ENCODE measurements at regions not wholly inside any gene's neighbourhood (a gene's known extent, or its start where the extent isn't known, plus 50 kb on each side); places are given as distances from the start of the nearest gene placed in this dataset.

DNA sequence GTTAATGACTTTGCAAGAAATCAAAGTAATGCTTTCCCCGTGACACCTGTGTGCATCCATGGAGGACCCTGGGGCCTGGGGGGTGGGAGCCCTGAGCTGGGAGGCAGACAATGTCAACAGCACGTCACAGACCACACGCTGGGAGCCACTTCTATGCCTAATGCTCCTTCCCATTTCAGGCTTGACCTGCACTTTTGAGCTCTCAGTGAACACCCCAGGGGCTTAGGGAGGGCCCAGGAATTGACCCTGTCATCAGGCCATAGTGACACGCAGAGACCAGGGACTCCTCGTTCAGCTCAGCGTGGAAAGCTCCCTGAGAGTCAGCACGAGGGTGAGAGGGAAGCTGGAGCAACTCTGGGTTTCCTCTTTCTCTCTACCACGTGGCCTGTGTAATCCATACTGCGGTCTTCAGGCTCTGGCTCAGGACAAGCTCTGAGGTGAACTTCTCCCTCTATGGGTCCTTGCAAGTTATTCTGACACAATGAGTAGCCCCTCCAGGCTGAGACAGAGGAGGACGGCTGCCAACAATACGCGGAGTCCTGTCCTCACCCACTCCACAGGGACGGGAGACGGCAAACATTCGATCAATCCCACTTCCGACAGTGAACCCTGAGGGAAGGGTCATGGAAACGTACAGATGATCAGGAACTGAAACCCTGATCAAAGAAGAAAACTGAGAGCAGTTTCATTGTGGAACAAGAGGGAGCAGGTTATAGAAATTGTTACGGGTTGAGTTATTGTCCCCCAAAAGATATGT is 130.8 kb upstream of the IRX4 start:
- no peak for DNase-seq
- Histone ChIP-seq H3K36me3 (no peaks in the 10 kb centered on the region), H3K27ac (no peak overlapping the region), H3K4me1 (ENCODE audit: insufficient read depth) (no peaks in the 10 kb centered on the region), H3K27me3 (no peaks in the 10 kb centered on the region), H3K4me3 (no peak overlapping the region), H3K9me3 (no peaks in the 10 kb centered on the region)
- intact Hi-C loops (cut with DNase I), result no loop called here
- 80 to 87% (median 80%) methylated on average over 18 of the region's 18 CpGs for WGBS, 3 donors
- TF ChIP-seq EP300 (IDR thresholded peaks at IDR 0.05) (no peak), POLR2A (IDR thresholded peaks at IDR 0.05) (no peak)
- TF ChIP-seq, protein P1, sequence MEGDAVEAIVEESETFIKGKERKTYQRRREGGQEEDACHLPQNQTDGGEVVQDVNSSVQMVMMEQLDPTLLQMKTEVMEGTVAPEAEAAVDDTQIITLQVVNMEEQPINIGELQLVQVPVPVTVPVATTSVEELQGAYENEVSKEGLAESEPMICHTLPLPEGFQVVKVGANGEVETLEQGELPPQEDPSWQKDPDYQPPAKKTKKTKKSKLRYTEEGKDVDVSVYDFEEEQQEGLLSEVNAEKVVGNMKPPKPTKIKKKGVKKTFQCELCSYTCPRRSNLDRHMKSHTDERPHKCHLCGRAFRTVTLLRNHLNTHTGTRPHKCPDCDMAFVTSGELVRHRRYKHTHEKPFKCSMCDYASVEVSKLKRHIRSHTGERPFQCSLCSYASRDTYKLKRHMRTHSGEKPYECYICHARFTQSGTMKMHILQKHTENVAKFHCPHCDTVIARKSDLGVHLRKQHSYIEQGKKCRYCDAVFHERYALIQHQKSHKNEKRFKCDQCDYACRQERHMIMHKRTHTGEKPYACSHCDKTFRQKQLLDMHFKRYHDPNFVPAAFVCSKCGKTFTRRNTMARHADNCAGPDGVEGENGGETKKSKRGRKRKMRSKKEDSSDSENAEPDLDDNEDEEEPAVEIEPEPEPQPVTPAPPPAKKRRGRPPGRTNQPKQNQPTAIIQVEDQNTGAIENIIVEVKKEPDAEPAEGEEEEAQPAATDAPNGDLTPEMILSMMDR (IDR thresholded peaks at IDR 0.05), result no peak

DNA sequence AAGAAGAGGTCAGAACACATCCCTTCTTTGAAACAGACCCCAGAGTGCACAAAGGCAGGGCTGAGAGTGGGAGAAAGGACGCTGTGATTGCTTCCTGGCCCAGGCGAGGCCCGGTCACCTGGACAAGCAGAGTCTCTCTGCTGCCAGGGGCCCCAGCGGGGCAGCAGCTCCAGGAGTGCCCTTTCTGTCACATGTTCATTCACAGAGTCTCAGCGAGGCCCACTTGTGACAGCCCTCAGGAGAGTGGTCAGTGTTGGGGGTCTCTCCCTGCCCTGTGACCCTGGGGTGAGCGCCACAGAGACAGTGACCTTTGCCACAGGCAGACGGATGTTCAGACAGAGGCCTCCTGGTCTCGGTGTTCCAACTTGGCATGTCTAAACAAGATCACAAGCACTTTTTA is 130.2 kb upstream of the IRX4 start:
- Histone ChIP-seq H3K4me1 (ENCODE audit: insufficient read depth) (no peaks in the 10 kb centered on the region), H3K4me3 (no peak overlapping the region), H3K27me3 (no peaks in the 10 kb centered on the region), H3K27ac (no peak overlapping the region), H3K36me3 (no peaks in the 10 kb centered on the region), H3K9me3 (no peaks in the 10 kb centered on the region)
- DNase-seq, result no peak
- WGBS, 3 donors, result 76 to 90% (median 82%) methylated on average over 8 of the region's 8 CpGs
- TF ChIP-seq EP300 (IDR thresholded peaks at IDR 0.05) (no peak), POLR2A (IDR thresholded peaks at IDR 0.05) (no peak)
- intact Hi-C loops (cut with DNase I), result no loop called here

DNA sequence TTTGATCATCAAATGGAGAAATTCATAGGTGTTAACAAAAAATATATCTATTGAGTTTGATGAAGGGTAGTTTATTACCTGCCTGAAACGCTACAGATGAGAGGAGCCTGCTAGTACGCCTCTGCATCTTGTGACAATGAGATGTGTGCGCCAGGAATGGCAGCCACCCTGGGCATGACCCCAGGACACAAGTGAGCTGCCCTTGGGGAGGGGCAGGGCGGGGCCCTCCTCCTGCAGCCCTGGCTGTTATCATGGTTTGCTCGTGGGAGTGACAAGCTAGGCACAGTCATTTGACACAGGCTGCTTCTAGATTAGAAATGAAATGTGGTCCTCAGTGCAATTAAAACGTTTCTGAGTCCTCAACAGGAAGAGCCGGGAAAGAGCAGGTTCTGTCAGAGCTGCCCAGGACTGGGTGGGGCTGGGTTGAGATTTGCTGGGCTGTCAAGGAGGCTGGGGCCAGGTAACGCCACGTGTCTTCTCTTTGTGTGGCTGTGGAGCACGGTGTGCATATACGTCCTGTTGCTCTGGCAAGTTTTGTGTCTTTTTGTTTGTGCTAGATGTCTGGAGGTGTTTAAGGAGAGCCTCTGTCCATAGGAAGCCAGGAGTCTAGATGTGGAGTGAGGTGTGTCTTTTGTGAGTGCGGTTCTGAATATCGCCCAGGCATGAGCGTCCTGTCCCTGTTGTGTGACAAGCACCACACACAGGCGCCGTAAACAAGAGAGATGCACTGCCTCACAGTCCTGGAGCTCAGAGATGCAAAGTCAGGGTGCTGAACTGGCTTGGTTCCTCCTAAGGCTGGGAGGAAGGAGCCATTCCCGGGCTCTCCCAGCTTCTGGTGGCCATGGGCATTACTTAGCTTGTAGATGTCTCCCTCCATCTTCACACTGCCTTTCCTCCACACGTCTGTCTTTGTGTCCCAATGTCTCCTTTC is 129.0 kb upstream of the IRX4 start:
- no peak for TF ChIP-seq POLR2A (IDR thresholded peaks at IDR 0.05)
- TF ChIP-seq, protein P1 (IDR thresholded peaks at IDR 0.05), result no peak
- TF ChIP-seq EP300 (IDR thresholded peaks at IDR 0.05), result no peak
- no peak for DNase-seq

DNA sequence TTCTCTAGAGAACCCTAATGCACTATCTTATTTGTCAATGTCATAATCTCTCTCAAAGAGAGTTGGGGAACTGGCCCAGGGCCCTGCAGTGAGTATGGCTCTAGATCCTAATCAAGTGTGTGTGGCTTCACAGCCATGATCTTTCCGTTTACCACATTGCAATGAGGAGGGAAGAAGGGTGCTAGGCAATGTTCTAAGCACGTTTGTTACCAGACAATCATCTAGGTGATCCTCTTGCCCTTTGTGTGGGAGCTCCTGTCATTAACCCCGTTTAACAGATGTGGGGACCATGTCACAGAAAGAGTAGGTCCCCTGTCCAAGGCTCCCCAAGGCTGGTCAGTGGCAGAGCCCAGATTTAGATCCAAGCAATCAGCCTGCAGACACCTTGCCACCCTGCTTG is 128.2 kb upstream of the IRX4 start:
- no peak for DNase-seq
- TF ChIP-seq EP300 (IDR thresholded peaks at IDR 0.05) (no peak), POLR2A (IDR thresholded peaks at IDR 0.05) (no peak)
- TF ChIP-seq, protein P1 (IDR thresholded peaks at IDR 0.05), result no peak
- H3K4me1 ChIP-seq (ENCODE audit: insufficient read depth), result no peaks in the 10 kb centered on the region
- no peaks in the 10 kb centered on the region for H3K27me3 ChIP-seq
- H3K27ac ChIP-seq, result no peak overlapping the region
- intact Hi-C loops (cut with DNase I), result no loop called here
- 68 to 74% (median 72%) methylated on average over 3 of the region's 3 CpGs for WGBS, 3 donors
- no peaks in the 10 kb centered on the region for H3K36me3 ChIP-seq
- no peaks in the 10 kb centered on the region for H3K9me3 ChIP-seq
- H3K4me3 ChIP-seq, result no peak overlapping the region

More for the DNA sequence above, 129.0 kb upstream of the IRX4 start:
- Histone ChIP-seq H3K9me3 (no peaks in the 10 kb centered on the region), H3K27me3 (no peaks in the 10 kb centered on the region), H3K27ac (no peak overlapping the region), H3K4me1 (ENCODE audit: insufficient read depth) (no peaks in the 10 kb centered on the region), H3K36me3 (no peaks in the 10 kb centered on the region), H3K4me3 (no peak overlapping the region)
- WGBS, 3 donors, result 63 to 79% (median 70%) methylated on average over 18 of the region's 18 CpGs
- intact Hi-C loops (cut with DNase I), result no loop called here

Data from ovary (tissue), 7 donors.